ENCODE measurements at regions not wholly inside any gene's neighbourhood (a gene's known extent, or its start where the extent isn't known, plus 50 kb on each side); places are given as distances from the start of the nearest gene placed in this dataset.

- Histone ChIP-seq H3K27me3 (ENCODE audit: control insufficient read depth in 1 of 2, insufficient read depth in 2 of 2, low read length in 2 of 2) (no peaks in the 10 kb centered on the region), H3K27ac (ENCODE audit: low read depth, low read length) (no peak overlapping the region), H3K36me3 (ENCODE audit: insufficient read depth, low read length) (no peaks in the 10 kb centered on the region), H3K9ac (ENCODE audit: low read length) (no peak overlapping the region), H3K4me3 (ENCODE audit: low read depth in 1 of 2, low read length in 2 of 2) (no peak overlapping the region), H3K9me3 (ENCODE audit: low read length) (no peaks in the 10 kb centered on the region), H3K4me1 (ENCODE audit: insufficient read depth, low read length) (peaks cover 9% of the 10 kb centered on the region)
Measured at GRCh38 chr10:31126593-31126992, 94.9 kb upstream of the ZNF438 start.

- H3K9me3 ChIP-seq (ENCODE audit: low read length): no peaks in the 10 kb centered on the region
- no peak overlapping the region for H3K4me3 ChIP-seq (ENCODE audit: low read depth in 1 of 2, low read length in 2 of 2)
- H3K36me3 ChIP-seq (ENCODE audit: insufficient read depth, low read length): no peaks in the 10 kb centered on the region
- no peak overlapping the region for H3K27ac ChIP-seq (ENCODE audit: low read depth, low read length)
- no peaks in the 10 kb centered on the region for H3K27me3 ChIP-seq (ENCODE audit: control insufficient read depth in 1 of 2, insufficient read depth in 2 of 2, low read length in 2 of 2)
- H3K4me1 ChIP-seq (ENCODE audit: insufficient read depth, low read length): peaks cover 12% of the 10 kb centered on the region
- no peak overlapping the region for H3K9ac ChIP-seq (ENCODE audit: low read length)
Measured at GRCh38 chr10:31128536-31128935, 96.9 kb upstream of the ZNF438 start.

- Histone ChIP-seq H3K4me1 (ENCODE audit: insufficient read depth, low read length) (peaks cover 13% of the 10 kb centered on the region), H3K9me3 (ENCODE audit: low read length) (no peaks in the 10 kb centered on the region), H3K9ac (ENCODE audit: low read length) (no peak overlapping the region), H3K27me3 (ENCODE audit: control insufficient read depth in 1 of 2, insufficient read depth in 2 of 2, low read length in 2 of 2) (no peaks in the 10 kb centered on the region), H3K4me3 (ENCODE audit: low read depth in 1 of 2, low read length in 2 of 2) (no peak overlapping the region), H3K27ac (ENCODE audit: low read depth, low read length) (no peak overlapping the region), H3K36me3 (ENCODE audit: insufficient read depth, low read length) (no peaks in the 10 kb centered on the region)
Measured at GRCh38 chr10:31129271-31129670, 97.6 kb upstream of the ZNF438 start.

GRCh38 chr10:31129880-31130405 lies 98.3 kb upstream of the ZNF438 start:
- Histone ChIP-seq H3K4me3 (ENCODE audit: low read depth in 1 of 2, low read length in 2 of 2) (no peak overlapping the region), H3K27ac (ENCODE audit: low read depth, low read length) (no peak overlapping the region), H3K4me1 (ENCODE audit: insufficient read depth, low read length) (peaks cover 20% of the 10 kb centered on the region), H3K9me3 (ENCODE audit: low read length) (no peaks in the 10 kb centered on the region), H3K9ac (ENCODE audit: low read length) (no peak overlapping the region), H3K27me3 (ENCODE audit: control insufficient read depth in 1 of 2, insufficient read depth in 2 of 2, low read length in 2 of 2) (no peaks in the 10 kb centered on the region), H3K36me3 (ENCODE audit: insufficient read depth, low read length) (no peaks in the 10 kb centered on the region)

- H3K4me1 ChIP-seq (ENCODE audit: insufficient read depth, low read length): peaks cover 23% of the 10 kb centered on the region
- H3K27me3 ChIP-seq (ENCODE audit: control insufficient read depth in 1 of 2, insufficient read depth in 2 of 2, low read length in 2 of 2): no peaks in the 10 kb centered on the region
- H3K27ac ChIP-seq (ENCODE audit: low read depth, low read length): no peak overlapping the region
- no peaks in the 10 kb centered on the region for H3K36me3 ChIP-seq (ENCODE audit: insufficient read depth, low read length)
- H3K9ac ChIP-seq (ENCODE audit: low read length): no peak overlapping the region
- H3K4me3 ChIP-seq (ENCODE audit: low read depth in 1 of 2, low read length in 2 of 2): no peak overlapping the region
- no peaks in the 10 kb centered on the region for H3K9me3 ChIP-seq (ENCODE audit: low read length)
Measured at GRCh38 chr10:31130406-31130805, 98.7 kb upstream of the ZNF438 start.

GRCh38 chr10:31131251-31131650 lies 99.6 kb upstream of the ZNF438 start:
- H3K9ac ChIP-seq (ENCODE audit: low read length): no peak overlapping the region
- no peak overlapping the region for H3K4me3 ChIP-seq (ENCODE audit: low read depth in 1 of 2, low read length in 2 of 2)
- H3K27ac ChIP-seq (ENCODE audit: low read depth, low read length): no peak overlapping the region
- no peaks in the 10 kb centered on the region for H3K9me3 ChIP-seq (ENCODE audit: low read length)
- peaks cover 23% of the 10 kb centered on the region for H3K4me1 ChIP-seq (ENCODE audit: insufficient read depth, low read length)
- H3K36me3 ChIP-seq (ENCODE audit: insufficient read depth, low read length): no peaks in the 10 kb centered on the region
- H3K27me3 ChIP-seq (ENCODE audit: control insufficient read depth in 1 of 2, insufficient read depth in 2 of 2, low read length in 2 of 2): no peaks in the 10 kb centered on the region

- H3K9me3 ChIP-seq (ENCODE audit: low read length): no peaks in the 10 kb centered on the region
- peaks cover 36% of the 10 kb centered on the region for H3K4me1 ChIP-seq (ENCODE audit: insufficient read depth, low read length)
- no peaks in the 10 kb centered on the region for H3K27me3 ChIP-seq (ENCODE audit: control insufficient read depth in 1 of 2, insufficient read depth in 2 of 2, low read length in 2 of 2)
- no peaks in the 10 kb centered on the region for H3K36me3 ChIP-seq (ENCODE audit: insufficient read depth, low read length)
- no peak overlapping the region for H3K9ac ChIP-seq (ENCODE audit: low read length)
- peak overlapping the region; percentile 45 for H3K27ac ChIP-seq (ENCODE audit: low read depth, low read length)
- H3K4me3 ChIP-seq (ENCODE audit: low read depth in 1 of 2, low read length in 2 of 2): no peak overlapping the region
Measured at GRCh38 chr10:31132681-31133244, 101.1 kb upstream of the ZNF438 start.

GRCh38 chr10:31133251-31133791 lies 101.7 kb upstream of the ZNF438 start:
- peaks cover 36% of the 10 kb centered on the region for H3K4me1 ChIP-seq (ENCODE audit: insufficient read depth, low read length)
- no peaks in the 10 kb centered on the region for H3K9me3 ChIP-seq (ENCODE audit: low read length)
- H3K4me3 ChIP-seq (ENCODE audit: low read depth in 1 of 2, low read length in 2 of 2): no peak overlapping the region
- H3K27ac ChIP-seq (ENCODE audit: low read depth, low read length): peak overlapping the region; percentile 45
- H3K9ac ChIP-seq (ENCODE audit: low read length): no peak overlapping the region
- H3K36me3 ChIP-seq (ENCODE audit: insufficient read depth, low read length): no peaks in the 10 kb centered on the region
- no peaks in the 10 kb centered on the region for H3K27me3 ChIP-seq (ENCODE audit: control insufficient read depth in 1 of 2, insufficient read depth in 2 of 2, low read length in 2 of 2)

GRCh38 chr10:31133792-31134310 lies 102.2 kb upstream of the ZNF438 start:
- peak overlapping the region; percentile 46 for H3K9ac ChIP-seq (ENCODE audit: low read length)
- peak overlapping the region; percentile 88 for H3K27ac ChIP-seq (ENCODE audit: low read depth, low read length)
- peak overlapping the region; percentile 23 to 46 for H3K4me3 ChIP-seq (ENCODE audit: low read depth in 1 of 2, low read length in 2 of 2)

GRCh38 chr10:31134311-31134952 lies 102.8 kb upstream of the ZNF438 start:
- H3K9ac ChIP-seq (ENCODE audit: low read length): peak overlapping the region; percentile 46
- H3K9me3 ChIP-seq (ENCODE audit: low read length): no peaks in the 10 kb centered on the region
- peak overlapping the region; percentile 7 to 46 for H3K4me3 ChIP-seq (ENCODE audit: low read depth in 1 of 2, low read length in 2 of 2)
- peak overlapping the region; percentile 88 for H3K27ac ChIP-seq (ENCODE audit: low read depth, low read length)
- H3K36me3 ChIP-seq (ENCODE audit: insufficient read depth, low read length): no peaks in the 10 kb centered on the region
- H3K4me1 ChIP-seq (ENCODE audit: insufficient read depth, low read length): peaks cover 27% of the 10 kb centered on the region
- H3K27me3 ChIP-seq (ENCODE audit: control insufficient read depth in 1 of 2, insufficient read depth in 2 of 2, low read length in 2 of 2): no peaks in the 10 kb centered on the region

More at GRCh38 chr10:31133792-31134310, 102.2 kb upstream of the ZNF438 start:
- Histone ChIP-seq H3K9me3 (ENCODE audit: low read length) (no peaks in the 10 kb centered on the region), H3K4me1 (ENCODE audit: insufficient read depth, low read length) (peaks cover 31% of the 10 kb centered on the region), H3K27me3 (ENCODE audit: control insufficient read depth in 1 of 2, insufficient read depth in 2 of 2, low read length in 2 of 2) (no peaks in the 10 kb centered on the region), H3K36me3 (ENCODE audit: insufficient read depth, low read length) (no peaks in the 10 kb centered on the region)

- Histone ChIP-seq H3K27ac (ENCODE audit: low read depth, low read length) (no peak overlapping the region), H3K4me1 (ENCODE audit: insufficient read depth, low read length) (peaks cover 27% of the 10 kb centered on the region), H3K27me3 (ENCODE audit: control insufficient read depth in 1 of 2, insufficient read depth in 2 of 2, low read length in 2 of 2) (no peaks in the 10 kb centered on the region), H3K4me3 (ENCODE audit: low read depth in 1 of 2, low read length in 2 of 2) (no peak overlapping the region), H3K36me3 (ENCODE audit: insufficient read depth, low read length) (no peaks in the 10 kb centered on the region), H3K9ac (ENCODE audit: low read length) (no peak overlapping the region), H3K9me3 (ENCODE audit: low read length) (no peaks in the 10 kb centered on the region)
Measured at GRCh38 chr10:31135171-31135570, 103.5 kb upstream of the ZNF438 start.
